Ascending aorta (tissue), 2 donors: ENCODE measurements at regions not wholly inside any gene's neighbourhood (a gene's known extent, or its start where the extent isn't known, plus 50 kb on each side); places are given as distances from the start of the nearest gene placed in this dataset.

ENCODE experiments used
- DNase-seq, 2 donors: peaks; one replicate each; pipeline ENCODE4 v3.0.0-alpha.2; 2019; ENCODE audit warnings: low spot score in 2 of 2
- H3K27ac ChIP-seq, 2 donors: fragments of 200-600 bp; sonication (generic); one replicate each; pipeline ENCODE4 v1.5.1; 2016 to 2017; ENCODE audit warnings: mild to moderate bottlenecking in 1 of 2
- H3K27me3 ChIP-seq: fragments of 200-600 bp; sonication (generic); one replicate; pipeline ENCODE4 v1.5.1; 2017
- H3K36me3 ChIP-seq, 2 donors: fragments of 200-600 bp; sonication (generic); one replicate each; pipeline ENCODE4 v1.5.1; 2016
- H3K4me1 ChIP-seq, 2 donors: fragments of 200-600 bp; sonication (generic); one replicate each; pipeline ENCODE4 v1.5.1; 2016 to 2017; ENCODE audit warnings: mild to moderate bottlenecking in 1 of 2
- H3K4me3 ChIP-seq, 2 donors: fragments of 200-600 bp; sonication (generic); one replicate each; pipeline ENCODE4 v1.5.1; 2016 to 2017; ENCODE audit warnings: mild to moderate bottlenecking in 1 of 2
- H3K9me3 ChIP-seq, 2 donors: fragments of 200-600 bp; sonication (generic); one replicate each; pipeline ENCODE4 v1.5.1; 2016
- CTCF ChIP-seq, 3 experiments: fragments of 200-600 bp in 2 of 3; fragments of 450-650 bp in 1 of 3; sonication (generic) in 2 of 3; IDR thresholded peaks; one replicate each; pipeline ENCODE4 v1.5.1; 2016 to 2019; ENCODE audit warnings: antibody characterized with exemption in 3 of 3, mild to moderate bottlenecking in 1 of 3, moderate library complexity in 1 of 3
- intact Hi-C: fragments of 100-400 bp; cut with DNase I; formaldehyde crosslinking; loops from one replicate; pipeline ENCODE4 v1.15.1; 2023

DNA sequence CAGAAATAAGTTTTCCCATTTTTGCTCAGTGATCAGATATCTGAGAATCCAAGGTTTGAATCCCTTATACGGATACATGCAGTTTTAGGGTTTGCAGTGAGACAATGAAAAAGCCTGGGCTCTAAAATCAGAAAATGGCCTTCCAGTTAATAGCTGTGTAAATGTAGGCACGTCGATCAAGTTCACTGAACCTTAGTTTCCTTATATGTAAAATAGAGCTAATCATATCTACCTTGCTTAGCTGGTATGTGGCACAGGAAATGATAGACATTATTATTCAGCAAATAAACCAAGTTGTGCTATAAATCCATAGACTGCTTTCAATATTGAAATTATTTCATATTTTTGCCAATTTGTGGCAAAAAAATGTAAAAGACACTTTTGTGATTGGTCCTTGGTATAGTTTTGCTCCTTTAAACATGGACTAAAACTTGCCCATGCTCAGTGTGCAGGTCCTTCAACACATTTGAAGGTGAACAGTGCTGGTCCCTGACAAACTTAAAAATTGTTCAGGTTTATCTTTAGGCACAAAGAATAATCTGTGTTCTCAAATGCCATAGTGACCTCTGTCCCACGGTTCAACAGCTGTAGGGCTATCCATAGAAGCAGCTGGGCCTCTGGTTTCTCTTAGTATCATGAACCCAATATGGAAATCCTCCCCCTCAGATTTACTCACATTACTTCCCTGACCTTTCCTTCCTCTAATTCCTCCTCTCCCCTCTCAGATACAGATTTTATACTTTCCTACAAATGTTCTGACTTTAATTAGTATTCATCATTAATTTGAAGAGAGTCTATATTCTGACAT, 51.0 kb downstream of the CCDC54 start:
- no peaks in the 10 kb centered on the region for H3K9me3 ChIP-seq
- H3K4me1 ChIP-seq: peaks cover 0 to 9% of the 10 kb centered on the region in 2 donors
- no peak for TF ChIP-seq CTCF (IDR thresholded peaks at IDR 0.05)
- peak overlapping the region; percentile 99 to 100 for H3K27ac ChIP-seq
- intact Hi-C loops: no loop called here
- DNase-seq: no peak
- H3K36me3 ChIP-seq: no peaks in the 10 kb centered on the region
- H3K4me3 ChIP-seq: no peak overlapping the region
- H3K27me3 ChIP-seq: no peaks in the 10 kb centered on the region

GRCh38 chr3:107429320-107430181, 52.3 kb downstream of the CCDC54 start:
- Histone ChIP-seq H3K4me3 (peak overlapping the region; percentile 84 to 85), H3K9me3 (no peaks in the 10 kb centered on the region), H3K27me3 (no peaks in the 10 kb centered on the region), H3K36me3 (no peaks in the 10 kb centered on the region), H3K27ac (peak overlapping the region; percentile 99 to 100), H3K4me1 (peaks cover 0 to 9% of the 10 kb centered on the region in 2 donors)
- intact Hi-C loops: loop anchor here (1.0 to 5.0 kb wide), 6 partner anchors 8 to 793 kb away; partner anchors contain the start of genes CD47 and IFT57
- TF ChIP-seq CTCF (IDR thresholded peaks at IDR 0.05): peak; percentile 78 to 85 (median 83)
- peak; percentile 13 to 86 for DNase-seq

DNA sequence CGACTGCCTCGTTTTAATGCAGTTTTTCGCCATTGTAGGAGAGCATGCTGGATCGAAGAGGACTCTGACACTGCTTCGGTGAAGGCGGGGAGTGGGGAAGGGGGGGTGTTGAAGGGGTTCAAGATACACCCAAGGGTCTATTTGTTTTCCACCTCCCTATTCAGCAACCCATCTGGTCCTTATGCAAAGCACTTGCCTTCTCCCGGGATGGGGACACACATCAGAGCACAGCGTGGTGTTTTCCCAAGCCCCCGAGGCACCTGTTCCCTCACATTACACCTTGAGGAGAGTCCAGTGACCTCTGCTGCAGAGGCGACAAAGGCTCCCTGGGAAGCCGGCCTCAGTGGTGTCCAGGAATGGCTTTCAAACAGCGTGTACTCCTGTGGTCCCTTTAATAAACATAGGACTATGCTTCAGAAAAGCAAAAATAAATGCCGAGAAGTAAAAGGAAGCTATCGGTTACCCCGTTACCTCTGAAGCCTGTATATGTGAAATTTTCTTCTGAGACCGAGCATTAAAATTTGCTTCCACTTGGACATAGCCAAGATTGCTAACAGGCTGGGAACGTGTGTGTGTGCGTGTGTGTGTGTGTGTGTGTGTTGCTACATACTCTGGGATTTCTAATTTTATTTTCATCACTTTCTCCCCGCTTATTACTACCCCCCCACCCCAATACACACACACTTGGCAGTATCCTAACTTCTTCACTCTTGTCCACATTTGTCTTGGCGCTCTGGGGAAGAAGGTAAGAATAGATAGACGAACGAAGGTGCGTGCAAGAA, 53.2 kb downstream of the CCDC54 start:
- DNase-seq: no peak
- intact Hi-C loops: loop anchor here (2.0 to 5.0 kb wide), 5 partner anchors 158 to 792 kb away; partner anchors contain the start of genes CD47 and IFT57
- TF ChIP-seq CTCF (IDR thresholded peaks at IDR 0.05): no peak
- H3K27ac ChIP-seq: peak overlapping the region; percentile 99 to 100
- H3K4me1 ChIP-seq: peaks cover 0 to 9% of the 10 kb centered on the region in 2 donors
- no peaks in the 10 kb centered on the region for H3K36me3 ChIP-seq
- H3K27me3 ChIP-seq: no peaks in the 10 kb centered on the region
- H3K4me3 ChIP-seq: peak overlapping the region; percentile 84 to 85
- H3K9me3 ChIP-seq: no peaks in the 10 kb centered on the region

- no peak for TF ChIP-seq CTCF (IDR thresholded peaks at IDR 0.05)
- intact Hi-C loops: loop anchor here (1.0 to 5.0 kb wide), 6 partner anchors 92 to 791 kb away; partner anchors contain the start of genes CD47 and IFT57
Measured at GRCh38 chr3:107430996-107431245, 53.7 kb downstream of the CCDC54 start.

More at GRCh38 chr3:107430996-107431245, 53.7 kb downstream of the CCDC54 start:
- Histone ChIP-seq H3K9me3 (no peaks in the 10 kb centered on the region), H3K36me3 (no peaks in the 10 kb centered on the region), H3K27me3 (no peaks in the 10 kb centered on the region), H3K4me1 (peaks cover 0 to 9% of the 10 kb centered on the region in 2 donors), H3K4me3 (peak overlapping the region; percentile 84 to 85), H3K27ac (peak overlapping the region; percentile 99 to 100)
- no peak for DNase-seq
